IMR-90 (cell line): ENCODE measurements at regions not wholly inside any gene's neighbourhood (a gene's known extent, or its start where the extent isn't known, plus 50 kb on each side); places are given as distances from the start of the nearest gene placed in this dataset.

ENCODE experiments used
- ATAC-seq: fragments of 200-7000 bp; cut with Tn5 transposase; 2 replicates; pipeline ENCODE4 v1.9.1; 2020; ENCODE audit warnings: low read depth, mild to moderate bottlenecking, moderate library complexity
- BruUV-seq: library from RNA; stranded (reverse); fragments of 400-500 nt; replicated peaks from 2 replicates; lab custom pipeline; 2021; lab: Mats Ljungman, UMichigan
- CTCF ChIA-PET: fragments of 300-600 bp; formaldehyde crosslinking; extraction: SDS; loops from one replicate; lab custom pipeline; 2021; ENCODE audit warnings: antibody characterized with exemption; lab: Yijun Ruan, JAX
- POLR2A ChIA-PET: fragments of 300-600 bp; sonication (Branson Sonifier 250); formaldehyde crosslinking; loops from one replicate; lab custom pipeline; 2022; ENCODE audit warnings: antibody characterized with exemption; ENCODE audit not compliant: unreplicated experiment; lab: Charles Lee
- DNase-seq: peaks from one replicate; pipeline ENCODE4 v3.0.0; 2013
- H2AFZ ChIP-seq: replicated peaks from 2 replicates; pipeline ENCODE3; 2013; ENCODE audit warnings: low read length, mild to moderate bottlenecking; ENCODE audit not compliant: poor library complexity
- H2AK5ac ChIP-seq: 2 replicates; pipeline ENCODE4 v1.6.1; 2013; ENCODE audit warnings: low read depth, low read length, inconsistent platforms
- H2AK9ac ChIP-seq: replicated peaks from 2 replicates; pipeline ENCODE3; 2013; ENCODE audit warnings: mild to moderate bottlenecking, low read depth, low read length, moderate library complexity; ENCODE audit not compliant: poor library complexity
- H2BK120ac ChIP-seq: 2 replicates; pipeline ENCODE4 v1.6.1; 2013; ENCODE audit warnings: low read depth, low read length, inconsistent platforms
- H2BK15ac ChIP-seq: 3 replicates; pipeline ENCODE4 v1.6.1; 2013; ENCODE audit warnings: low read depth, low read length, inconsistent platforms
- H2BK20ac ChIP-seq: 2 replicates; pipeline ENCODE4 v1.6.1; 2013; ENCODE audit warnings: low read depth, mild to moderate bottlenecking, inconsistent platforms, low read length, moderate library complexity
- H2BK5ac ChIP-seq: 2 replicates; pipeline ENCODE4 v1.6.1; 2013; ENCODE audit warnings: mild to moderate bottlenecking, low read depth, low read length, inconsistent platforms; ENCODE audit not compliant: poor library complexity, severe bottlenecking
- H3K14ac ChIP-seq: replicated peaks from 2 replicates; pipeline ENCODE4 v1.6.1; 2013; ENCODE audit warnings: low read depth, low read length, inconsistent platforms
- H3K18ac ChIP-seq: 2 replicates; pipeline ENCODE4 v1.6.1; 2013; ENCODE audit warnings: low read depth, low read length, control low read depth
- H3K23ac ChIP-seq: 2 replicates; pipeline ENCODE4 v1.6.1; 2013; ENCODE audit warnings: low read depth, low read length, inconsistent platforms
- H3K27ac ChIP-seq: 2 replicates; pipeline ENCODE4 v1.5.1; 2013; ENCODE audit warnings: mild to moderate bottlenecking, control low read depth, low read length; ENCODE audit not compliant: insufficient read depth
- H3K27me3 ChIP-seq: 2 replicates; pipeline ENCODE4 v1.6.1; 2013; ENCODE audit warnings: low read length; ENCODE audit not compliant: control insufficient read depth, insufficient read depth
- H3K36me3 ChIP-seq: 2 replicates; pipeline ENCODE4 v1.6.1; 2013; ENCODE audit warnings: low read length, mixed read lengths; ENCODE audit not compliant: control insufficient read depth, insufficient read depth
- H3K4ac ChIP-seq: 2 replicates; pipeline ENCODE4 v1.6.1; 2013; ENCODE audit warnings: low read depth, low read length, inconsistent platforms
- H3K4me1 ChIP-seq: 2 replicates; pipeline ENCODE4 v1.6.1; 2013; ENCODE audit warnings: low read length, mixed read lengths; ENCODE audit not compliant: control insufficient read depth, insufficient read depth
- H3K4me2 ChIP-seq: 2 replicates; pipeline ENCODE4 v1.6.1; 2013; ENCODE audit warnings: low read depth, mild to moderate bottlenecking, control low read depth, low read length, moderate library complexity
- H3K4me3 ChIP-seq: 2 replicates; pipeline ENCODE4 v1.5.1; 2013; ENCODE audit warnings: low read depth, mild to moderate bottlenecking, control low read depth, low read length, moderate library complexity; ENCODE audit not compliant: insufficient read depth
- H3K56ac ChIP-seq: 2 replicates; pipeline ENCODE4 v1.6.1; 2013; ENCODE audit warnings: low read length, inconsistent platforms; ENCODE audit not compliant: insufficient read depth; ENCODE audit errors: extremely low read depth
- H3K79me1 ChIP-seq, 2 experiments: 2 replicates each; pipeline ENCODE4 v1.6.1; 2013; ENCODE audit warnings: low read length in 2 of 2, inconsistent platforms in 1 of 2, low read depth in 1 of 2
- H3K9ac ChIP-seq: 2 replicates; pipeline ENCODE4 v1.6.1; 2013; ENCODE audit warnings: low read depth, low read length, control low read depth
- H3K9me1 ChIP-seq: 2 replicates; pipeline ENCODE4 v1.6.1; 2013; ENCODE audit warnings: low read length, inconsistent platforms; ENCODE audit not compliant: insufficient read depth
- H3K9me3 ChIP-seq: 2 replicates; pipeline ENCODE4 v1.6.1; 2013; ENCODE audit warnings: low read length; ENCODE audit not compliant: control insufficient read depth, insufficient read depth
- H4K20me1 ChIP-seq: 2 replicates; pipeline ENCODE4 v1.6.1; 2013; ENCODE audit warnings: low read length, inconsistent platforms; ENCODE audit not compliant: insufficient read depth
- H4K5ac ChIP-seq: 2 replicates; pipeline ENCODE4 v1.6.1; 2013; ENCODE audit warnings: mild to moderate bottlenecking, low read depth, low read length, control low read depth
- H4K8ac ChIP-seq, 2 experiments: 2 replicates each; pipeline ENCODE4 v1.6.1; 2013; ENCODE audit warnings: low read depth in 2 of 2, low read length in 2 of 2, control low read depth in 1 of 2, inconsistent platforms in 1 of 2
- H4K91ac ChIP-seq: 2 replicates; pipeline ENCODE4 v1.6.1; 2013; ENCODE audit warnings: low read depth, low read length, inconsistent platforms; ENCODE audit not compliant: insufficient read depth
- CHD1 ChIP-seq: IDR thresholded peaks from 2 replicates; pipeline ENCODE4 v1.6.1; 2012; ENCODE audit warnings: low read depth, low read length, improper control_type of control experiment
- MAZ ChIP-seq: IDR thresholded peaks from 2 replicates; pipeline ENCODE4 v1.6.1; 2012; ENCODE audit warnings: low read depth, mild to moderate bottlenecking, low read length, improper control_type of control experiment, moderate library complexity, borderline replicate concordance
- MXI1 ChIP-seq: IDR thresholded peaks from 2 replicates; pipeline ENCODE4 v1.6.1; 2012; ENCODE audit warnings: low read depth, mild to moderate bottlenecking, low read length, moderate library complexity, borderline replicate concordance
- POLR2A ChIP-seq: IDR thresholded peaks from 2 replicates; pipeline ENCODE4 v1.6.1; 2012; ENCODE audit warnings: mild to moderate bottlenecking, low read depth, low read length
- RAD21 ChIP-seq: IDR thresholded peaks from 2 replicates; pipeline ENCODE4 v1.6.1; 2012; ENCODE audit warnings: low read length, improper control_type of control experiment
- RCOR1 ChIP-seq: IDR thresholded peaks from 2 replicates; pipeline ENCODE4 v1.6.1; 2012; ENCODE audit warnings: mild to moderate bottlenecking, low read length, improper control_type of control experiment; ENCODE audit not compliant: insufficient replicate concordance
- RFX5 ChIP-seq: IDR thresholded peaks from 2 replicates; pipeline ENCODE4 v1.8.0; 2012; ENCODE audit warnings: low read depth, mild to moderate bottlenecking, low read length, moderate library complexity
- USF2 ChIP-seq: fragments of 150-350 bp; IDR thresholded peaks from 2 replicates; pipeline ENCODE4 v1.6.1; 2017; ENCODE audit warnings: mild to moderate bottlenecking, antibody characterized with exemption, low read length, low read depth
- WGBS, 2 experiments: methylation state at CpG; one replicate each; pipeline versions ENCODE4 v1.1.5 to v1.1.7; 2013; ENCODE audit warnings: missing lambda C conversion rate in 2 of 2; ENCODE audit not compliant: insufficient read length in 1 of 2; ENCODE audit errors: extremely low coverage in 2 of 2; 5-methylcytosine and 5-hydroxymethylcytosine counted together
- dilution Hi-C: fragments of 300-500 bp; cut with HindIII; formaldehyde crosslinking; loops from one replicate; pipeline ENCODE4 v1.14.3; 2018; ENCODE audit warnings: low sequenced_read_pairs; ENCODE audit not compliant: unreplicated experiment
- in situ Hi-C: fragments of 300-500 bp; cut with MboI; formaldehyde crosslinking; loops from 3 replicates; pipeline ENCODE4 v1.14.3; 2019; ENCODE audit warnings: low sequenced_read_pairs, inconsistent platforms, mixed read lengths
- intact Hi-C: fragments of 100-400 bp; cut with micrococcal nuclease; formaldehyde crosslinking; loops from 2 replicates; pipeline ENCODE4 v1.10.0; 2022
- TF ChIP-seq, protein P1 (sequence below): conservative IDR thresholded peaks from 2 replicates; pipeline ENCODE4 v1.5.1; 2012; ENCODE audit warnings: mild to moderate bottlenecking, low read depth, low read length, improper control_type of control experiment

DNA sequence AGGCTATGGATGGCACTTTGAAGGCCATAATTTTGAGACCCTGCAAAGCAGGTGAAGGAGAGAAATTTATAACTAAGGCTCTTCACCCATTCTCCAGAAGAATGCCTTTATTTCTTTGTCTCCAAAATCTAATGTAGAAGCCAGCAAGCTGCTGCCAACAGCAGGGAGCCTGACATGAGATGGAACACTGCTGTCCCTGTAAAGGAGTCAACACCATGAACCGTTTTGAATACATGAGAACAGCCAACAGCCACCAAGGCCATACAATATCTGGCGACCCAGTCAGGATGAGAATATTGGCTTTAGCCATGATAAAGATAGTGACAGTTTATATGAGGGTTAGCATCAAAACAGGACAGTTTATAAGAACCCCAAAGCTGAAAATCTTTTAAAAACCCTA lies 121.2 kb upstream of the LIFR start:
- in situ Hi-C loops (no loop called here), intact Hi-C loops (no loop called here)
- BruUV-seq, result no TSS peak

More for the DNA sequence above, 121.2 kb upstream of the LIFR start:
- peaks cover 4% of the 10 kb centered on the region; the same call in 1 of the 2 replicates for H3K27me3 ChIP-seq
- no peak overlapping the region for H2BK20ac ChIP-seq
- POLR2A ChIA-PET, result no interaction called here
- H3K4me1 ChIP-seq, result peaks cover 1% of the 10 kb centered on the region; the same call in 1 of the 2 replicates
- no peak overlapping the region for H3K18ac ChIP-seq
- WGBS, 2 experiments, result no CpG with 5 or more reads among the region's 2 CpGs
- no peak overlapping the region for H3K14ac ChIP-seq
- H3K23ac ChIP-seq, result no peak overlapping the region
- no peak overlapping the region for H4K5ac ChIP-seq
- no peak overlapping the region for H2AK5ac ChIP-seq
- no peak overlapping the region for H2BK5ac ChIP-seq
- dilution Hi-C loops, result no loop called here
- no peak overlapping the region for H3K56ac ChIP-seq
- H3K36me3 ChIP-seq, result no peaks in the 10 kb centered on the region
- no peak overlapping the region for H3K4ac ChIP-seq
- H2BK15ac ChIP-seq, result no peak overlapping the region
- TF ChIP-seq POLR2A, result no peak
- TF ChIP-seq RAD21, result no peak
- TF ChIP-seq CHD1, result no peak
- TF ChIP-seq RFX5, result no peak
- no peak for TF ChIP-seq MAZ
- no peak for TF ChIP-seq RCOR1
- TF ChIP-seq, protein P1, sequence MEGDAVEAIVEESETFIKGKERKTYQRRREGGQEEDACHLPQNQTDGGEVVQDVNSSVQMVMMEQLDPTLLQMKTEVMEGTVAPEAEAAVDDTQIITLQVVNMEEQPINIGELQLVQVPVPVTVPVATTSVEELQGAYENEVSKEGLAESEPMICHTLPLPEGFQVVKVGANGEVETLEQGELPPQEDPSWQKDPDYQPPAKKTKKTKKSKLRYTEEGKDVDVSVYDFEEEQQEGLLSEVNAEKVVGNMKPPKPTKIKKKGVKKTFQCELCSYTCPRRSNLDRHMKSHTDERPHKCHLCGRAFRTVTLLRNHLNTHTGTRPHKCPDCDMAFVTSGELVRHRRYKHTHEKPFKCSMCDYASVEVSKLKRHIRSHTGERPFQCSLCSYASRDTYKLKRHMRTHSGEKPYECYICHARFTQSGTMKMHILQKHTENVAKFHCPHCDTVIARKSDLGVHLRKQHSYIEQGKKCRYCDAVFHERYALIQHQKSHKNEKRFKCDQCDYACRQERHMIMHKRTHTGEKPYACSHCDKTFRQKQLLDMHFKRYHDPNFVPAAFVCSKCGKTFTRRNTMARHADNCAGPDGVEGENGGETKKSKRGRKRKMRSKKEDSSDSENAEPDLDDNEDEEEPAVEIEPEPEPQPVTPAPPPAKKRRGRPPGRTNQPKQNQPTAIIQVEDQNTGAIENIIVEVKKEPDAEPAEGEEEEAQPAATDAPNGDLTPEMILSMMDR, result no peak
- no peak for TF ChIP-seq MXI1
- no peak for TF ChIP-seq USF2
- no peak overlapping the region for H3K4me3 ChIP-seq
- no peaks in the 10 kb centered on the region for H3K9me3 ChIP-seq
- no peak overlapping the region for H3K9ac ChIP-seq
- no peak overlapping the region for H3K4me2 ChIP-seq
- H3K9me1 ChIP-seq, result 0 out of 2 replicates have a peak, but pooled peaks cover 4% of the 10 kb centered on the region
- no peak overlapping the region for H2AFZ ChIP-seq
- CTCF ChIA-PET, result interaction anchor here (0.7 kb wide), 1 partner anchor 18 kb away, joined by 3 read pairs; no protein-coding TSS in a partner anchor
- H4K20me1 ChIP-seq, result no peaks in the 10 kb centered on the region
- no peak overlapping the region for H2BK120ac ChIP-seq
- no peak overlapping the region for H3K27ac ChIP-seq
- H3K79me1 ChIP-seq, result no peaks in the 10 kb centered on the region
- H2AK9ac ChIP-seq, result no peak overlapping the region
- ATAC-seq, result no peak
- no peak overlapping the region for H4K8ac ChIP-seq
- H4K91ac ChIP-seq, result no peak overlapping the region
- no peak for DNase-seq
